ENCODE measurements at regions not wholly inside any gene's neighbourhood (a gene's known extent, or its start where the extent isn't known, plus 50 kb on each side); places are given as distances from the start of the nearest gene placed in this dataset.

GRCh38 chr12:115898670-115899069 is 378.8 kb downstream of the MED13L start:
- no peak for TF ChIP-seq POLR2A (IDR thresholded peaks at IDR 0.05; ENCODE audit: low read length)
- TF ChIP-seq GATA1 (IDR thresholded peaks at IDR 0.05; ENCODE audit: low read depth, low read length): no peak
- peak in 1 of 2 experiments; percentile 5 for DNase-seq

- DNase-seq: no peak
- TF ChIP-seq GATA1 (IDR thresholded peaks at IDR 0.05; ENCODE audit: low read depth, low read length) (no peak), POLR2A (IDR thresholded peaks at IDR 0.05; ENCODE audit: low read length) (no peak)
Observed at GRCh38 chr12:115897729-115898128, 379.8 kb downstream of the MED13L start.

GRCh38 chr12:115895247-115895646 is 382.2 kb downstream of the MED13L start:
- TF ChIP-seq GATA1 (IDR thresholded peaks at IDR 0.05; ENCODE audit: low read depth, low read length) (no peak), POLR2A (IDR thresholded peaks at IDR 0.05; ENCODE audit: low read length) (no peak)
- peak in 1 of 2 experiments; percentile 5 for DNase-seq

DNA sequence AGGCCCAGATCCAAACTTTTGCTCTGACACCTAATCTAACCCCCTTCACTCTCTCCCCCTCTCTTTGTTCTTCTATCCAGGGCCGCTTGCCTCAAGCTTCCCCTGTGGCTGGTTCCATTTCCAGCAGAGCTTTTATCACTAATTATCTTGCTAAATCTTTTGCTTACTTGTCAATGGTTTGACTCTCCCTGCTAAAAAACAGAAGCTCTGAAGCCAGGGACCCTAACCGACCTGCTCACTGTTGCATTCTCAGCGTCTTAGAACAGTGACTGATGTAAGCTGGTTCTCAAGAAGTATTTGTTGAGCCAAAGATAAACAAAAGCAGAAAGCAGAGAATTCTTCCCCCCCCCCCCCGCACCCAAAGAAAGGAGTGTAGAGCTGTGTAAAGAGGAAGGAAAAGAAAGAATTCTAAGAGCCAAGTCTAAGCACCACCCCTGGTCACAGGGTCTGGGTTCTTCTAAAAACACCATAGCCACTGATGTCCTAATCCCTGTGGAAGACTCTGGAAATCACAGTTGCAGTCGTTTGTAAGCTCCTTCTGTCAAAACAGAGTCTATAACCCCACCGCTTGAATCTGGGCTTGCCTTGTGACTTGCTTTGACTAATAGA is 385.8 kb downstream of the MED13L start:
- TF ChIP-seq GATA1 (IDR thresholded peaks at IDR 0.05; ENCODE audit: low read depth, low read length): no peak
- TF ChIP-seq POLR2A (IDR thresholded peaks at IDR 0.05; ENCODE audit: low read length): no peak
- DNase-seq: no peak

GRCh38 chr12:115886666-115887065 is 390.8 kb downstream of the MED13L start:
- DNase-seq: no peak
- TF ChIP-seq GATA1 (IDR thresholded peaks at IDR 0.05; ENCODE audit: low read depth, low read length) (no peak), POLR2A (IDR thresholded peaks at IDR 0.05; ENCODE audit: low read length) (no peak)

GRCh38 chr12:115885040-115885690 is 392.3 kb downstream of the MED13L start:
- no peak for DNase-seq
- TF ChIP-seq GATA1 (IDR thresholded peaks at IDR 0.05; ENCODE audit: low read depth, low read length) (no peak), POLR2A (IDR thresholded peaks at IDR 0.05; ENCODE audit: low read length) (no peak)

DNA sequence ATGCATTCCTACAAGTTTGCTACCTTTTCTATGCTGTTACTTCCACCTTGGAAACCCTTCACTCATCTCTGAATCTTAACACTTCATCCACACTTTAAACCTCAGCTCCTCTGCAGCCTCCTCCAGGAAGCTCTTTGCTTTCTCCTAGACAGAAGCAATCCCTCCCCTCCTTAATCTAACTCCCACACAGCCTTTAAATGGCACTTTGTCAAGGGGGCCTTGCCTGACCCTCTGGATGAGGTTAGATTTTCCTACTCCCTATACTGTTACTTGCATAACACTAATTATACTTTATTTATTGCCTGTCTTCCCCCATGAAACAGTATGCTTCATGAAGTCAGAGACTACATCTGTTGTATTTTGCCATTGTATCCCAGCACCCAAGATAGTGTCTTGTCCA is 394.6 kb downstream of the MED13L start:
- no peak for DNase-seq
- no peak for TF ChIP-seq GATA1 (IDR thresholded peaks at IDR 0.05; ENCODE audit: low read depth, low read length)
- no peak for TF ChIP-seq POLR2A (IDR thresholded peaks at IDR 0.05; ENCODE audit: low read length)

GRCh38 chr12:115880238-115880637 is 397.3 kb downstream of the MED13L start:
- TF ChIP-seq GATA1 (IDR thresholded peaks at IDR 0.05; ENCODE audit: low read depth, low read length) (no peak), POLR2A (IDR thresholded peaks at IDR 0.05; ENCODE audit: low read length) (no peak)
- no peak for DNase-seq

DNA sequence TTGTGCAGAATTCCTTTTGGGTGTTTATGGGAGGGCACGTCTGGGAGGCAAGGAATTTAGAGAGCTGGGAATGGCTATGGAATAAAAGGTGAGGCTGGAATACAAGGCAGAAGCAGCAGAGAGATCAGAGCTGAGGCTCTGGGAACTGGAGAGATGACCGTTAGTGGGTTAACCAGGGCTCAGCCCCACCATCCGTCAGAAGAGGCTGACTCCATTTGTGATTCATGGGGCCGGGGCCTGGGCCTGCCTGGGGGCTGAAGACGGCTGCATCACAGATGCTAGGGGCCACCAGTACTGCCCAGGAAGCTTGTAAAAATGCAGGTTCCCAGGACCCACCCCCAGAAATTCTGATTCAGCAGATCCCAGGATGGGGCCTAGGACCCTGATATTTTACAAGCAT is 398.1 kb downstream of the MED13L start:
- DNase-seq: no peak
- no peak for TF ChIP-seq POLR2A (IDR thresholded peaks at IDR 0.05; ENCODE audit: low read length)
- TF ChIP-seq GATA1 (IDR thresholded peaks at IDR 0.05; ENCODE audit: low read depth, low read length): no peak

GRCh38 chr12:115873451-115874082 is 403.9 kb downstream of the MED13L start:
- TF ChIP-seq GATA1 (IDR thresholded peaks at IDR 0.05; ENCODE audit: low read depth, low read length) (no peak), POLR2A (IDR thresholded peaks at IDR 0.05; ENCODE audit: low read length) (no peak)
- no peak for DNase-seq

DNA sequence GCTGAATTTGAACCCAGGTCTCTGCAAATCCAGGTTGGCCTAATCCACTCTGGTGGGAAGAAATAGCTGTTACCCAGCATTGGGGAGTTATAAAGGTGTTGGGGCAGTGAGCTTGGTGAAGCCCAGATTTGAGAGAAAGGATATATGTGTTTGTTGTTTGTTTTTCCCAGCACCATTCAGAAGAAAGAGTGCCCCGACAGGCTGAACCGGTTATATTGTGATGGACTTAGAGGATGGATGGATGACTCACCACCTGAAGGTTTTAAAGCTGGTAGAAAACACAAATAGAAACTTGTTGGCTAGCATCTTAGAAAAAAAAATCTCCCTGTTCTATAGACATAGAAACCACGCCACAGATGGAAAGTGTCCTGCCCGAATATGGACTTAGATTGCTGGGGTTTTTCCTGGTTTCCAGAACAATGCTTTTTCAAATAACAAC is 404.6 kb downstream of the MED13L start:
- no peak for DNase-seq
- TF ChIP-seq POLR2A (IDR thresholded peaks at IDR 0.05; ENCODE audit: low read length) (no peak), GATA1 (IDR thresholded peaks at IDR 0.05; ENCODE audit: low read depth, low read length) (no peak)

GRCh38 chr12:115872212-115872611 is 405.3 kb downstream of the MED13L start:
- DNase-seq: no peak
- TF ChIP-seq POLR2A (IDR thresholded peaks at IDR 0.05; ENCODE audit: low read length) (no peak), GATA1 (IDR thresholded peaks at IDR 0.05; ENCODE audit: low read depth, low read length) (no peak)

GRCh38 chr12:115871714-115872113 is 405.8 kb downstream of the MED13L start:
- TF ChIP-seq GATA1 (IDR thresholded peaks at IDR 0.05; ENCODE audit: low read depth, low read length): no peak
- TF ChIP-seq POLR2A (IDR thresholded peaks at IDR 0.05; ENCODE audit: low read length): no peak
- peak; percentile 11 to 19 for DNase-seq

DNA sequence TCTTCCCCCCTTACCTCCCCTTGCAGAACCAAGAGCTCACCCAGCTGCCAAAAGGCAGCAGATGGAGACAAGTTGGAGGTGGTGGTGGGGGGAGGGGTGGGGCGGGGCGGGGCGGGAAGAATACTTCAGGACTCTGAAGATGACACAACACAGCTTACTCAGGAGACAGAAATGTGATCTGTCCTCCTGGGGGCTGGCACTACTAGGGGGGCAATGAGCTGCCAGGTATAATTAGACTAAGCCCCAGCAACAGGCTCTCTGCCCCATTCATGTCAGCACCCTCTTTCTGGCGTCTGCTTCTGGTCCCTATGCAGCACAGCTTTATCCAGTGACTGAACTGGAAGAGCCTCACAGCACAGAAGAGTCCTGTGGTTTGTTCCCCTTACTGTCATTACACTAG is 407.0 kb downstream of the MED13L start:
- TF ChIP-seq GATA1 (IDR thresholded peaks at IDR 0.05; ENCODE audit: low read depth, low read length) (no peak), POLR2A (IDR thresholded peaks at IDR 0.05; ENCODE audit: low read length) (no peak)
- DNase-seq: no peak

DNA sequence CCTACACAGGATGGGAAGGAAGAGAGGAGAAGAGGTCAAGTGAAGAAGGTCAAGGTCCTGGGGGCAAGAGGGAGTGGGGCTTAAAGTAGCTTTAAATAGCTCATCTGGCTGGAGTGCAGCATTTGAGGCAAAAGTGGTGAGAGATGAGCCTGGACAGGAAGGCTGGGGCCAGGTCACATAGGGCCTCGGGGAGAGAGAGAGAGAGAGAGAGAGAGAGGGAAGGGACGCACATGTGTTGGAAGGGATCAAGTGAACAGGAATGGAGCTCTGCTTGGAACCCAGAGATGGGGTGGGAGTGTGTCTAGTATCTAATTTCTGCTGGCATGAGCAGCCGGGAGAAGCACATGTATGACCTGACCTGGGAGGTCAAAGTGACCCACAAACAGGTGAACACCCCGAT is 407.5 kb downstream of the MED13L start:
- TF ChIP-seq POLR2A (IDR thresholded peaks at IDR 0.05; ENCODE audit: low read length): no peak
- TF ChIP-seq GATA1 (IDR thresholded peaks at IDR 0.05; ENCODE audit: low read depth, low read length): no peak
- no peak for DNase-seq

Measured in erythroblast (primary cell).